Uterus (tissue), 3 donors: ENCODE measurements at regions not wholly inside any gene's neighbourhood (a gene's known extent, or its start where the extent isn't known, plus 50 kb on each side); places are given as distances from the start of the nearest gene placed in this dataset.
"Not testable (repeated sequence)": the region's sequence is repeated elsewhere in the genome, so short reads cannot be mapped to it uniquely, and the experiment has no call there.

Experiments used
- DNase-seq, 2 donors: peaks; one replicate each; pipeline ENCODE4 v3.0.0-alpha.2; 2019 to 2020
- H3K27ac ChIP-seq, 2 donors: fragments of 200-600 bp; sonication (generic); 1 replicate in 1 of 2; 2 replicates in 1 of 2; pipeline ENCODE4 v1.5.1; 2016 to 2018
- H3K27me3 ChIP-seq, 2 donors: fragments of 200-600 bp; sonication (generic); one replicate each; pipeline ENCODE4 v1.5.1; 2018 to 2019; ENCODE audit warnings: control low read depth in 1 of 2
- H3K36me3 ChIP-seq, 2 donors: fragments of 200-600 bp; sonication (generic); one replicate each; pipeline ENCODE4 v1.5.1; 2019; ENCODE audit warnings: control low read depth in 1 of 2
- H3K4me1 ChIP-seq, 2 donors: fragments of 200-600 bp; sonication (generic); one replicate each; pipeline ENCODE4 v1.5.1; 2018 to 2019; ENCODE audit warnings: control low read depth in 1 of 2
- H3K4me3 ChIP-seq, 2 donors: fragments of 200-600 bp; sonication (generic); 1 replicate in 1 of 2; 2 replicates in 1 of 2; pipeline ENCODE4 v1.5.1; 2018 to 2019; ENCODE audit warnings: mild to moderate bottlenecking in 1 of 2
- H3K9me3 ChIP-seq, 2 donors: fragments of 200-600 bp; sonication (generic); one replicate each; pipeline ENCODE4 v1.5.1; 2019; ENCODE audit warnings: control low read depth in 1 of 2
- CTCF ChIP-seq, 4 experiments: fragments of 200-600 bp in 2 of 4; fragments of 450-650 bp in 2 of 4; sonication (generic) in 2 of 4; IDR thresholded peaks; one replicate each; pipeline ENCODE4 v1.5.1; 2016 to 2019; ENCODE audit warnings: antibody characterized with exemption in 4 of 4, mild to moderate bottlenecking in 2 of 4, moderate library complexity in 1 of 4
- POLR2A ChIP-seq, 2 donors: fragments of 450-650 bp; IDR thresholded peaks; one replicate each; pipeline ENCODE4 v1.6.1; 2016; ENCODE audit warnings: antibody characterized with exemption in 2 of 2, mild to moderate bottlenecking in 1 of 2, moderate library complexity in 1 of 2
- intact Hi-C: fragments of 100-400 bp; cut with DNase I; formaldehyde crosslinking; loops from one replicate; pipeline ENCODE4 v1.15.1; 2023; ENCODE audit warnings: low total_unique reads
- donor health status: DM: yes; HTN: yes; CAD: no.

GRCh38 chr6:85241498-85242052 lies 208.3 kb upstream of the NT5E start:
- TF ChIP-seq CTCF (IDR thresholded peaks at IDR 0.05) (no peak), POLR2A (IDR thresholded peaks at IDR 0.05) (no peak)
- Histone ChIP-seq H3K27ac (no peak overlapping the region), H3K4me1 (no peaks in the 10 kb centered on the region), H3K9me3 (no peaks in the 10 kb centered on the region), H3K36me3 (no peaks in the 10 kb centered on the region), H3K4me3 (no peak overlapping the region), H3K27me3 (no peaks in the 10 kb centered on the region)
- no peak for DNase-seq
- intact Hi-C loops = no loop called here

- Histone ChIP-seq H3K36me3 (no peaks in the 10 kb centered on the region), H3K4me1 (no peaks in the 10 kb centered on the region), H3K9me3 (no peaks in the 10 kb centered on the region), H3K27me3 (no peaks in the 10 kb centered on the region), H3K4me3 (no peak overlapping the region), H3K27ac (no peak overlapping the region)
- no peak for TF ChIP-seq CTCF (IDR thresholded peaks at IDR 0.05)
- TF ChIP-seq POLR2A (IDR thresholded peaks at IDR 0.05) = no peak
- intact Hi-C loops = no loop called here
- DNase-seq = no peak
Observed at GRCh38 chr6:85240787-85241385, 209.0 kb upstream of the NT5E start.

GRCh38 chr6:85237478-85237877 lies 212.4 kb upstream of the NT5E start:
- Histone ChIP-seq H3K9me3 (no peaks in the 10 kb centered on the region), H3K4me3 (no peak overlapping the region), H3K27me3 (no peaks in the 10 kb centered on the region), H3K4me1 (no peaks in the 10 kb centered on the region), H3K27ac (no peak overlapping the region), H3K36me3 (no peaks in the 10 kb centered on the region)
- TF ChIP-seq CTCF (IDR thresholded peaks at IDR 0.05) = no peak
- TF ChIP-seq POLR2A (IDR thresholded peaks at IDR 0.05) = no peak
- no peak for DNase-seq
- intact Hi-C loops = no loop called here

- H3K4me3 ChIP-seq = no peak overlapping the region
- TF ChIP-seq CTCF (IDR thresholded peaks at IDR 0.05) (no peak), POLR2A (IDR thresholded peaks at IDR 0.05) (no peak)
Observed at GRCh38 chr6:85236636-85237035, 213.2 kb upstream of the NT5E start.

GRCh38 chr6:85227345-85227744 lies 222.5 kb upstream of the NT5E start:
- DNase-seq, intact Hi-C loops, H3K36me3 ChIP-seq, H3K27me3 ChIP-seq, H3K27ac ChIP-seq, H3K9me3 ChIP-seq, H3K4me3 ChIP-seq, H3K4me1 ChIP-seq: not testable (repeated sequence)

More at GRCh38 chr6:85236636-85237035, 213.2 kb upstream of the NT5E start:
- H3K27ac ChIP-seq = no peak overlapping the region
- H3K27me3 ChIP-seq = no peaks in the 10 kb centered on the region
- no peaks in the 10 kb centered on the region for H3K36me3 ChIP-seq
- no peaks in the 10 kb centered on the region for H3K4me1 ChIP-seq
- intact Hi-C loops = no loop called here
- DNase-seq = no peak
- no peaks in the 10 kb centered on the region for H3K9me3 ChIP-seq

- intact Hi-C loops, H3K4me3 ChIP-seq, DNase-seq, H3K36me3 ChIP-seq, H3K27me3 ChIP-seq, H3K4me1 ChIP-seq, H3K9me3 ChIP-seq, H3K27ac ChIP-seq: not testable (repeated sequence)
Observed at GRCh38 chr6:85212794-85213193, 237.1 kb upstream of the NT5E start.
